ENCODE measurements at regions not wholly inside any gene's neighbourhood (a gene's known extent, or its start where the extent isn't known, plus 50 kb on each side); places are given as distances from the start of the nearest gene placed in this dataset.

- no peak for TF ChIP-seq GATA2 (IDR thresholded peaks at IDR 0.05; ENCODE audit: low read depth, low read length)
- TF ChIP-seq GATA3 (IDR thresholded peaks at IDR 0.05; ENCODE audit: low read depth, low read length), result no peak
These were observed 281.4 kb downstream of the TUSC1 start for GRCh38 chr9:25396828-25397227.

Data from SH-SY5Y (cell line).